Neuronal stem cell (in vitro differentiated cells): ENCODE measurements at regions not wholly inside any gene's neighbourhood (a gene's known extent, or its start where the extent isn't known, plus 50 kb on each side); places are given as distances from the start of the nearest gene placed in this dataset.

Source experiments
- DNase-seq: peaks from one replicate; pipeline ENCODE4 v3.0.0-alpha.2; 2013; ENCODE audit warnings: low spot score
- H2AFZ ChIP-seq: one replicate; pipeline ENCODE4 v1.6.1; 2013; ENCODE audit warnings: mild to moderate bottlenecking, low read length, inconsistent platforms
- H2AK5ac ChIP-seq: 2 replicates; pipeline ENCODE4 v1.6.1; 2013; ENCODE audit warnings: low read depth, mild to moderate bottlenecking, inconsistent platforms, low read length, moderate library complexity, mixed read lengths
- H2BK120ac ChIP-seq: 2 replicates; pipeline ENCODE4 v1.6.1; 2013; ENCODE audit warnings: low read depth, mild to moderate bottlenecking, inconsistent platforms, low read length, moderate library complexity, mixed read lengths
- H2BK12ac ChIP-seq: one replicate; pipeline ENCODE4 v1.6.1; 2013; ENCODE audit warnings: low read length, inconsistent platforms
- H2BK15ac ChIP-seq: 2 replicates; pipeline ENCODE4 v1.6.1; 2013; ENCODE audit warnings: mild to moderate bottlenecking, low read length, inconsistent platforms, mixed read lengths
- H2BK5ac ChIP-seq: one replicate; pipeline ENCODE4 v1.6.1; 2013; ENCODE audit warnings: inconsistent platforms, mild to moderate bottlenecking, low read length, moderate library complexity
- H3K14ac ChIP-seq: one replicate; pipeline ENCODE4 v1.6.1; 2013; ENCODE audit warnings: low read length, inconsistent platforms
- H3K18ac ChIP-seq: 2 replicates; pipeline ENCODE4 v1.6.1; 2013; ENCODE audit warnings: low read length, inconsistent platforms
- H3K23ac ChIP-seq: 2 replicates; pipeline ENCODE4 v1.6.1; 2013; ENCODE audit warnings: low read depth, mild to moderate bottlenecking, mixed read lengths, low read length, inconsistent platforms; ENCODE audit not compliant: poor library complexity
- H3K27ac ChIP-seq: replicated peaks from 3 replicates; pipeline ENCODE4 v1.5.1; 2013; ENCODE audit warnings: low read length, inconsistent platforms
- H3K27me3 ChIP-seq, 3 experiments: 2 replicates each; pipeline ENCODE4 v1.6.1; 2013; ENCODE audit warnings: low read length in 3 of 3, mild to moderate bottlenecking in 2 of 3, inconsistent platforms in 1 of 3, low read depth in 1 of 3, mixed read lengths in 1 of 3, moderate library complexity in 1 of 3; ENCODE audit not compliant: control insufficient read depth in 3 of 3, insufficient read depth in 3 of 3
- H3K36me3 ChIP-seq, 2 donors: replicated peaks in 1 of 2; 2 replicates each; pipeline ENCODE4 v1.6.1; 2013; ENCODE audit warnings: low read length in 2 of 2; ENCODE audit not compliant: control insufficient read depth in 2 of 2, insufficient read depth in 2 of 2
- H3K4ac ChIP-seq: 2 replicates; pipeline ENCODE4 v1.6.1; 2013; ENCODE audit warnings: inconsistent platforms, mild to moderate bottlenecking, low read length, moderate library complexity
- H3K4me1 ChIP-seq, 2 donors: 1 replicate in 1 of 2; 2 replicates in 1 of 2; pipeline ENCODE4 v1.6.1; 2013; ENCODE audit warnings: low read length in 2 of 2, low read depth in 1 of 2; ENCODE audit not compliant: control insufficient read depth in 2 of 2, insufficient read depth in 1 of 2
- H3K4me2 ChIP-seq: one replicate; pipeline ENCODE4 v1.6.1; 2013; ENCODE audit warnings: mild to moderate bottlenecking, low read length, inconsistent platforms; ENCODE audit not compliant: insufficient read depth, poor library complexity, severe bottlenecking
- H3K4me3 ChIP-seq, 2 donors: 2 replicates each; pipeline ENCODE4 v1.5.1; 2013; ENCODE audit warnings: low read length in 2 of 2, mild to moderate bottlenecking in 2 of 2, inconsistent platforms in 1 of 2, moderate library complexity in 1 of 2
- H3K79me1 ChIP-seq: one replicate; pipeline ENCODE4 v1.6.1; 2013; ENCODE audit warnings: low read depth, mild to moderate bottlenecking, inconsistent platforms, low read length, moderate library complexity
- H3K9ac ChIP-seq: one replicate; pipeline ENCODE4 v1.6.1; 2013; ENCODE audit warnings: mild to moderate bottlenecking, low read depth, low read length, inconsistent platforms; ENCODE audit not compliant: poor library complexity
- H3K9me3 ChIP-seq, 2 donors: replicated peaks in 1 of 2; 2 replicates each; pipeline versions ENCODE3 to v1.6.1; 2013; ENCODE audit warnings: low read length in 2 of 2, mild to moderate bottlenecking in 2 of 2, inconsistent platforms in 1 of 2, low read depth in 1 of 2, mixed read lengths in 1 of 2, moderate library complexity in 1 of 2; ENCODE audit not compliant: control insufficient read depth in 2 of 2, insufficient read depth in 1 of 2
- H4K8ac ChIP-seq: one replicate; pipeline ENCODE4 v1.6.1; 2013; ENCODE audit warnings: low read depth, mild to moderate bottlenecking, inconsistent platforms, low read length, moderate library complexity
- H4K91ac ChIP-seq: one replicate; pipeline ENCODE4 v1.6.1; 2013; ENCODE audit warnings: low read length, low read depth, mild to moderate bottlenecking, inconsistent platforms; ENCODE audit not compliant: poor library complexity
- WGBS, 2 donors: extraction: QIAGEN DNeasy Blood & Tissue Kit; methylation state at CpG; one replicate each; pipeline ENCODE4 v1.1.7; 2013; ENCODE audit warnings: missing lambda C conversion rate in 2 of 2, mixed read lengths in 1 of 2; ENCODE audit not compliant: insufficient read length in 2 of 2, insufficient replicate concordance in 1 of 2; ENCODE audit errors: extremely low coverage in 2 of 2; 5-methylcytosine and 5-hydroxymethylcytosine counted together

DNA sequence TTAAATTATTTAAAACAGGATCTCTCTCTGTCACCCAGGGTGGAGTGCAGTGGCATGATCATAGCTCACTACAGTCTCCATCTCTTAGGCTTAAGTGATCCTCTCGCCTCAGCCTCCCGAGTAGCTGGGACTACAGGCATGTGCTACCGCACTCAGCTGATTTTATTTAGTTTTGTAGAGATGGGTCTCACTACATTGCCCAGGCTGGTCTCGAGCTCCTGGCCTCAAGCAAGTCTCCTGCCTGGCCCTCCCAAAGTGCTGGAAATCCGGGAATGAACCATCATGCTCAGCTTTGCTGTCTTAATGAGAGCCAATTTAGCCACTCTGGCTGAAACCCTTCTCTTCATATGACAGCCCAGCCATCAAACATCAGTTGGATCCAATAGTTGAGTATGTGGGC, 53.3 kb upstream of the NRP1 start:
- no peak overlapping the region for H2BK15ac ChIP-seq
- no peak overlapping the region for H3K9ac ChIP-seq
- no peaks in the 10 kb centered on the region for H3K79me1 ChIP-seq
- no peak for DNase-seq
- no peak overlapping the region for H2BK120ac ChIP-seq
- no peak overlapping the region for H2BK5ac ChIP-seq
- no peak overlapping the region for H4K8ac ChIP-seq
- no peak overlapping the region for H3K23ac ChIP-seq
- H2AFZ ChIP-seq, result no peak overlapping the region
- no peak overlapping the region for H2BK12ac ChIP-seq
- no peak overlapping the region for H4K91ac ChIP-seq
- no peak overlapping the region for H3K4ac ChIP-seq
- no peak overlapping the region for H3K4me3 ChIP-seq
- no peak overlapping the region for H3K27ac ChIP-seq
- H3K9me3 ChIP-seq, result peaks cover 0 to 4% of the 10 kb centered on the region in 2 donors
- H3K4me1 ChIP-seq, result peaks cover 5 to 18% of the 10 kb centered on the region in 2 donors
- H3K4me2 ChIP-seq, result no peak overlapping the region
- H3K36me3 ChIP-seq, result no peaks in the 10 kb centered on the region
- H3K18ac ChIP-seq, result no peak overlapping the region
- no peak overlapping the region for H3K14ac ChIP-seq
- no peak overlapping the region for H2AK5ac ChIP-seq
- no CpG with 5 or more reads among the region's 5 CpGs for WGBS, 2 donors
- no peaks in the 10 kb centered on the region for H3K27me3 ChIP-seq

DNA sequence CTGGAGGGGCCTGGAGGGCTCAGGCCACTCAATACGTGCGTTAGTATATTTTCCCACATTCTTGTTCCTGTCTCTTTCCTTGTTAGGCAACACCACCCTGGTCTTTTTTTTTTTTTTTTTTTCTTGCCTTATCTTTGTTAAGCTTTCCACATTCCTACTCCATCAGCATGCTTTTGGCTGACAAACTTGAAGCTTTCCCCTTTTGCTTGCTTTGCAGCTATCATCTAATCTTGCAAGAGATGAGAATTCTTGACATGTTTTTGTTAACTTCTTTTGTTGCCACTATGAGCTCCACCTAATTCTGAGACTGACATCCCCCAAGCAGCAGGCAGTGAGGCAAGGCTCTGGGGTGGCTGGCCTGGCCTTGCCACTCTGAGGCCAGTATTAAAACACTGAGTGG, 52.5 kb upstream of the NRP1 start:
- H2BK12ac ChIP-seq, result no peak overlapping the region
- peaks cover 9 to 23% of the 10 kb centered on the region in 2 donors for H3K4me1 ChIP-seq
- no peak overlapping the region for H2AFZ ChIP-seq
- no peak overlapping the region for H2BK5ac ChIP-seq
- H2BK120ac ChIP-seq, result no peak overlapping the region
- no peak overlapping the region for H3K9ac ChIP-seq
- H3K27me3 ChIP-seq, result no peaks in the 10 kb centered on the region
- no peak overlapping the region for H3K18ac ChIP-seq
- no peak overlapping the region for H2AK5ac ChIP-seq
- no peak overlapping the region for H3K4ac ChIP-seq
- no peak overlapping the region for H3K27ac ChIP-seq
- no peak overlapping the region for H3K4me2 ChIP-seq
- DNase-seq, result no peak
- no peak overlapping the region for H2BK15ac ChIP-seq
- H3K9me3 ChIP-seq, result peaks cover 0 to 4% of the 10 kb centered on the region in 2 donors
- no peaks in the 10 kb centered on the region for H3K79me1 ChIP-seq
- no peaks in the 10 kb centered on the region for H3K36me3 ChIP-seq
- H4K91ac ChIP-seq, result no peak overlapping the region
- no peak overlapping the region for H3K4me3 ChIP-seq
- no peak overlapping the region for H3K14ac ChIP-seq
- no peak overlapping the region for H3K23ac ChIP-seq
- H4K8ac ChIP-seq, result no peak overlapping the region
- no CpG with 5 or more reads among the region's 2 CpGs for WGBS, 2 donors

DNA sequence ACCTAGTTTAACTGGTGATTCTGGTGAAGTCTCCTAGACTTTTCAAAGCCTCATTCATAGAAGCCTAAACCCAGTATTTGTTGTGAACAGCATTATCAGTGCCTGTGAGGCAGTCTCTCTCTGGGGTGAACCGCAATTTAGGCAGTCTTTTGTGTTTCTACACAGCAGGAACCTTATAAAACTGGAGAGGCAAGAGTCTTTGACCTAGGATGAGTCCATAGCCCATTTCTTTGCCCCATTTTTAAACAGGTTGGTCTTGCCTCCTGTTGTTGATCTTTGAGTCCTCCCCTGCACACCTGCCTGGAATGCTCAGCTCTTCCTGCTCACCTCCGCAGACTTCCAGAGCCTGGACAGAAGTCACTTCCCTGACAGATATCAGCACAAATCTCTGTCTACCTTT, 51.2 kb upstream of the NRP1 start:
- no peak overlapping the region for H3K27ac ChIP-seq

DNA sequence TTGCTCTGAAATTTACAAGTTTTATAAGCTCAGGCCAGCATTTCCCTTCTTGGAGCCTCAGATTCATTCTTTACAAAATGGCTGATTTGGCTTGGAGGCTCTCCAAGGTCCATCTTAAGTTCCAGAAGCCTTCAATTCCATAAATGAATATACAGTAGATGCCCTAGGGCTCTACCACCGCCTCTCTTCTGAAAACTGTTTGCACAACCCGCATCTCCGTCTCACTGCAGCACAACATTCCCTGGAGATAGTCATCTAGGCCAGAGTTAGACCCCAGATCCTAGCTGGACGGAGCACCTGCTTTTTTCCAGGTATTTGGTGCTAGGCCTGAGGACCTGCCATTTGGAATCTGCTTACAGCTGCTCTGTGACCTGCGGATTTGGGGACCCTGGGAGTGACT, 50.5 kb upstream of the NRP1 start:
- H3K36me3 ChIP-seq, result no peaks in the 10 kb centered on the region
- H3K4ac ChIP-seq, result no peak overlapping the region
- no peak overlapping the region for H2BK120ac ChIP-seq
- no peak overlapping the region for H4K8ac ChIP-seq
- H2BK5ac ChIP-seq, result no peak overlapping the region
- no peak overlapping the region for H2BK12ac ChIP-seq
- DNase-seq, result no peak
- H3K18ac ChIP-seq, result no peak overlapping the region
- peaks cover 12 to 33% of the 10 kb centered on the region in 2 donors for H3K4me1 ChIP-seq
- H3K9me3 ChIP-seq, result peaks cover 0 to 4% of the 10 kb centered on the region in 2 donors
- no peak overlapping the region for H3K4me2 ChIP-seq
- H4K91ac ChIP-seq, result no peak overlapping the region
- H2AFZ ChIP-seq, result no peak overlapping the region
- H3K27ac ChIP-seq, result no peak overlapping the region
- no CpG with 5 or more reads among the region's 5 CpGs for WGBS, 2 donors
- H3K14ac ChIP-seq, result no peak overlapping the region
- no peaks in the 10 kb centered on the region for H3K27me3 ChIP-seq
- no peak overlapping the region for H3K9ac ChIP-seq
- no peak overlapping the region for H3K4me3 ChIP-seq
- H3K23ac ChIP-seq, result no peak overlapping the region
- H2BK15ac ChIP-seq, result peak overlapping the region; percentile 9
- no peak overlapping the region for H2AK5ac ChIP-seq
- H3K79me1 ChIP-seq, result no peaks in the 10 kb centered on the region

More for the DNA sequence above, 51.2 kb upstream of the NRP1 start:
- H4K8ac ChIP-seq, result no peak overlapping the region
- H2BK15ac ChIP-seq, result no peak overlapping the region
- no peak for DNase-seq
- H2AFZ ChIP-seq, result no peak overlapping the region
- no peak overlapping the region for H3K9ac ChIP-seq
- peaks cover 12 to 26% of the 10 kb centered on the region in 2 donors for H3K4me1 ChIP-seq
- no peak overlapping the region for H3K14ac ChIP-seq
- no peak overlapping the region for H2BK12ac ChIP-seq
- H3K79me1 ChIP-seq, result no peaks in the 10 kb centered on the region
- no peak overlapping the region for H3K4me3 ChIP-seq
- no peak overlapping the region for H3K23ac ChIP-seq
- no CpG with 5 or more reads among the region's 2 CpGs for WGBS, 2 donors
- H3K36me3 ChIP-seq, result no peaks in the 10 kb centered on the region
- H3K4ac ChIP-seq, result no peak overlapping the region
- peaks cover 0 to 4% of the 10 kb centered on the region in 2 donors for H3K9me3 ChIP-seq
- no peak overlapping the region for H2BK5ac ChIP-seq
- H3K4me2 ChIP-seq, result no peak overlapping the region
- no peaks in the 10 kb centered on the region for H3K27me3 ChIP-seq
- H2BK120ac ChIP-seq, result no peak overlapping the region
- H2AK5ac ChIP-seq, result no peak overlapping the region
- H4K91ac ChIP-seq, result no peak overlapping the region
- H3K18ac ChIP-seq, result no peak overlapping the region
